Neutrophil (primary cell): ENCODE measurements at regions not wholly inside any gene's neighbourhood (a gene's known extent, or its start where the extent isn't known, plus 50 kb on each side); places are given as distances from the start of the nearest gene placed in this dataset.

Experiments
- H3K27ac ChIP-seq: fragments of 200-600 bp; sonication (generic); 2 replicates; pipeline ENCODE4 v1.5.1; 2016; ENCODE audit warnings: mild to moderate bottlenecking, moderate library complexity
- H3K27me3 ChIP-seq: fragments of 200-600 bp; sonication (generic); 2 replicates; pipeline ENCODE4 v1.6.0; 2016; ENCODE audit warnings: mild to moderate bottlenecking
- H3K36me3 ChIP-seq: fragments of 200-600 bp; sonication (generic); 2 replicates; pipeline ENCODE4 v1.5.1; 2017
- H3K4me1 ChIP-seq, 2 experiments: fragments of 200-600 bp in 1 of 2; sonication (generic) in 1 of 2; 1 replicate in 1 of 2; 2 replicates in 1 of 2; pipeline versions ENCODE4 v1.5.1 to v1.6.1; 2013 to 2016; ENCODE audit warnings: low read depth in 1 of 2, low read length in 1 of 2, mild to moderate bottlenecking in 1 of 2, moderate library complexity in 1 of 2; ENCODE audit not compliant: control insufficient read depth in 1 of 2, insufficient read depth in 1 of 2
- H3K4me3 ChIP-seq, 2 experiments: fragments of 200-600 bp in 1 of 2; sonication (generic) in 1 of 2; 1 replicate in 1 of 2; 2 replicates in 1 of 2; pipeline ENCODE4 v1.5.1; 2013 to 2016; ENCODE audit warnings: low read depth in 1 of 2, low read length in 1 of 2, mild to moderate bottlenecking in 1 of 2, moderate library complexity in 1 of 2
- H3K9me3 ChIP-seq: fragments of 200-600 bp; sonication (generic); 2 replicates; pipeline ENCODE4 v1.5.1; 2016
- CTCF ChIP-seq: fragments of 200-600 bp; sonication (generic); IDR thresholded peaks from 2 replicates; pipeline ENCODE4 v1.5.1; 2016; ENCODE audit warnings: antibody characterized with exemption

- H3K4me3 ChIP-seq = no peak overlapping the region
- H3K36me3 ChIP-seq = no peaks in the 10 kb centered on the region
- H3K4me1 ChIP-seq = no peaks in the 10 kb centered on the region
- TF ChIP-seq CTCF = no peak
- H3K27ac ChIP-seq = no peak overlapping the region
- no peaks in the 10 kb centered on the region for H3K27me3 ChIP-seq
- H3K9me3 ChIP-seq = no peaks in the 10 kb centered on the region
Measured at GRCh38 chr9:99513441-99514112, 291.5 kb downstream of the SEC61B start.

GRCh38 chr9:99515093-99515492, 293.0 kb downstream of the SEC61B start:
- Histone ChIP-seq H3K36me3 (no peaks in the 10 kb centered on the region), H3K9me3 (no peaks in the 10 kb centered on the region), H3K27me3 (no peaks in the 10 kb centered on the region), H3K4me1 (no peaks in the 10 kb centered on the region), H3K27ac (no peak overlapping the region), H3K4me3 (no peak overlapping the region)
- TF ChIP-seq CTCF = no peak

GRCh38 chr9:99515895-99516656, 294.0 kb downstream of the SEC61B start:
- TF ChIP-seq CTCF = no peak

GRCh38 chr9:99516657-99517049, 294.6 kb downstream of the SEC61B start:
- H3K4me3 ChIP-seq = no peak overlapping the region
- no peaks in the 10 kb centered on the region for H3K9me3 ChIP-seq
- no peaks in the 10 kb centered on the region for H3K36me3 ChIP-seq
- no peaks in the 10 kb centered on the region for H3K27me3 ChIP-seq
- H3K27ac ChIP-seq = no peak overlapping the region
- no peaks in the 10 kb centered on the region for H3K4me1 ChIP-seq
- no peak for TF ChIP-seq CTCF

More at GRCh38 chr9:99515895-99516656, 294.0 kb downstream of the SEC61B start:
- no peaks in the 10 kb centered on the region for H3K4me1 ChIP-seq
- no peaks in the 10 kb centered on the region for H3K27me3 ChIP-seq
- H3K9me3 ChIP-seq = no peaks in the 10 kb centered on the region
- H3K36me3 ChIP-seq = no peaks in the 10 kb centered on the region
- H3K4me3 ChIP-seq = no peak overlapping the region
- no peak overlapping the region for H3K27ac ChIP-seq

GRCh38 chr9:99523838-99524237, 297.8 kb upstream of the NR4A3 start:
- no peak for TF ChIP-seq CTCF
- H3K36me3 ChIP-seq = no peaks in the 10 kb centered on the region
- H3K9me3 ChIP-seq = no peaks in the 10 kb centered on the region
- H3K27me3 ChIP-seq = no peaks in the 10 kb centered on the region
- H3K4me1 ChIP-seq = no peaks in the 10 kb centered on the region
- no peak overlapping the region for H3K27ac ChIP-seq
- no peak overlapping the region for H3K4me3 ChIP-seq
